ENCODE measurements at regions not wholly inside any gene's neighbourhood (a gene's known extent, or its start where the extent isn't known, plus 50 kb on each side); places are given as distances from the start of the nearest gene placed in this dataset.

DNA sequence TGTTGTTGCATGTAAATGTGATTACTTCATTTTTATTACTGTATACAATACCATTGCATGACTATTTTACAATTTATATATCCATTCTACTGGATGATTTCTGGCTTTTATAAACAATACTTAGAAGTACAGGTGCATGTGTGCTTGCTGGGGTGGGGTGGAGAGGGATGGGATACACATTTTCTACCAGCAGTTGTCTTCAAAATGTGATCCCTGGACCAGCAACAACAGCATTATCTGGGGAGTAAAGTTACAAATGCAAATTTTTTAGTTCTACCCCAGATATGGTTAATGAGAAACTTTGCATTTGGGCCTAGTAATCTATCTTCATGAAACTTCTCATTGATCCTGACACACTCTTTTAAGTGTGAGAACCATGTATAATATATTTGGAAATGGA is 905.4 kb upstream of the ATXN7L3B start:
- H3K79me2 ChIP-seq (replicated peaks; ENCODE audit: insufficient read depth): no peaks in the 10 kb centered on the region
- H3K36me3 ChIP-seq (ENCODE audit: insufficient read depth): no peaks in the 10 kb centered on the region
- H3K4me2 ChIP-seq: no peak overlapping the region
- no peak overlapping the region for H3K27ac Mint-ChIP-seq
- DNase-seq (ENCODE audit: low spot score) (no peak), ATAC-seq (no peak)
- H4K20me1 ChIP-seq (replicated peaks; ENCODE audit: insufficient read depth): no peaks in the 10 kb centered on the region
- H3F3A ChIP-seq (replicated peaks; ENCODE audit: low read depth): no peaks in the 10 kb centered on the region
- no peak overlapping the region for H2AFZ ChIP-seq
- no peaks in the 10 kb centered on the region for H3K9me3 Mint-ChIP-seq
- TF ChIP-seq NANOG (IDR thresholded peaks at IDR 0.05; ENCODE audit: borderline replicate concordance) (no peak), JUNB (IDR thresholded peaks at IDR 0.05; ENCODE audit: unreplicated experiment) (no peak), STAT1 (IDR thresholded peaks at IDR 0.05; ENCODE audit: unreplicated experiment) (no peak), CREB1 (CRISPR knock-in tag; IDR thresholded peaks at IDR 0.05; ENCODE audit: low read depth) (no peak), EZH2 (IDR thresholded peaks at IDR 0.05; ENCODE audit: low read depth, unreplicated experiment) (no peak), ZNF331 (CRISPR knock-in tag; IDR thresholded peaks at IDR 0.05; ENCODE audit: low read depth) (no peak), ZNF114 (CRISPR knock-in tag; IDR thresholded peaks at IDR 0.05) (no peak), EZH2phosphoT487 (IDR thresholded peaks at IDR 0.05; ENCODE audit: unreplicated experiment) (no peak), POLR2AphosphoS5 (IDR thresholded peaks at IDR 0.05; ENCODE audit: low read depth) (no peak)
- TF ChIP-seq, protein P1, sequence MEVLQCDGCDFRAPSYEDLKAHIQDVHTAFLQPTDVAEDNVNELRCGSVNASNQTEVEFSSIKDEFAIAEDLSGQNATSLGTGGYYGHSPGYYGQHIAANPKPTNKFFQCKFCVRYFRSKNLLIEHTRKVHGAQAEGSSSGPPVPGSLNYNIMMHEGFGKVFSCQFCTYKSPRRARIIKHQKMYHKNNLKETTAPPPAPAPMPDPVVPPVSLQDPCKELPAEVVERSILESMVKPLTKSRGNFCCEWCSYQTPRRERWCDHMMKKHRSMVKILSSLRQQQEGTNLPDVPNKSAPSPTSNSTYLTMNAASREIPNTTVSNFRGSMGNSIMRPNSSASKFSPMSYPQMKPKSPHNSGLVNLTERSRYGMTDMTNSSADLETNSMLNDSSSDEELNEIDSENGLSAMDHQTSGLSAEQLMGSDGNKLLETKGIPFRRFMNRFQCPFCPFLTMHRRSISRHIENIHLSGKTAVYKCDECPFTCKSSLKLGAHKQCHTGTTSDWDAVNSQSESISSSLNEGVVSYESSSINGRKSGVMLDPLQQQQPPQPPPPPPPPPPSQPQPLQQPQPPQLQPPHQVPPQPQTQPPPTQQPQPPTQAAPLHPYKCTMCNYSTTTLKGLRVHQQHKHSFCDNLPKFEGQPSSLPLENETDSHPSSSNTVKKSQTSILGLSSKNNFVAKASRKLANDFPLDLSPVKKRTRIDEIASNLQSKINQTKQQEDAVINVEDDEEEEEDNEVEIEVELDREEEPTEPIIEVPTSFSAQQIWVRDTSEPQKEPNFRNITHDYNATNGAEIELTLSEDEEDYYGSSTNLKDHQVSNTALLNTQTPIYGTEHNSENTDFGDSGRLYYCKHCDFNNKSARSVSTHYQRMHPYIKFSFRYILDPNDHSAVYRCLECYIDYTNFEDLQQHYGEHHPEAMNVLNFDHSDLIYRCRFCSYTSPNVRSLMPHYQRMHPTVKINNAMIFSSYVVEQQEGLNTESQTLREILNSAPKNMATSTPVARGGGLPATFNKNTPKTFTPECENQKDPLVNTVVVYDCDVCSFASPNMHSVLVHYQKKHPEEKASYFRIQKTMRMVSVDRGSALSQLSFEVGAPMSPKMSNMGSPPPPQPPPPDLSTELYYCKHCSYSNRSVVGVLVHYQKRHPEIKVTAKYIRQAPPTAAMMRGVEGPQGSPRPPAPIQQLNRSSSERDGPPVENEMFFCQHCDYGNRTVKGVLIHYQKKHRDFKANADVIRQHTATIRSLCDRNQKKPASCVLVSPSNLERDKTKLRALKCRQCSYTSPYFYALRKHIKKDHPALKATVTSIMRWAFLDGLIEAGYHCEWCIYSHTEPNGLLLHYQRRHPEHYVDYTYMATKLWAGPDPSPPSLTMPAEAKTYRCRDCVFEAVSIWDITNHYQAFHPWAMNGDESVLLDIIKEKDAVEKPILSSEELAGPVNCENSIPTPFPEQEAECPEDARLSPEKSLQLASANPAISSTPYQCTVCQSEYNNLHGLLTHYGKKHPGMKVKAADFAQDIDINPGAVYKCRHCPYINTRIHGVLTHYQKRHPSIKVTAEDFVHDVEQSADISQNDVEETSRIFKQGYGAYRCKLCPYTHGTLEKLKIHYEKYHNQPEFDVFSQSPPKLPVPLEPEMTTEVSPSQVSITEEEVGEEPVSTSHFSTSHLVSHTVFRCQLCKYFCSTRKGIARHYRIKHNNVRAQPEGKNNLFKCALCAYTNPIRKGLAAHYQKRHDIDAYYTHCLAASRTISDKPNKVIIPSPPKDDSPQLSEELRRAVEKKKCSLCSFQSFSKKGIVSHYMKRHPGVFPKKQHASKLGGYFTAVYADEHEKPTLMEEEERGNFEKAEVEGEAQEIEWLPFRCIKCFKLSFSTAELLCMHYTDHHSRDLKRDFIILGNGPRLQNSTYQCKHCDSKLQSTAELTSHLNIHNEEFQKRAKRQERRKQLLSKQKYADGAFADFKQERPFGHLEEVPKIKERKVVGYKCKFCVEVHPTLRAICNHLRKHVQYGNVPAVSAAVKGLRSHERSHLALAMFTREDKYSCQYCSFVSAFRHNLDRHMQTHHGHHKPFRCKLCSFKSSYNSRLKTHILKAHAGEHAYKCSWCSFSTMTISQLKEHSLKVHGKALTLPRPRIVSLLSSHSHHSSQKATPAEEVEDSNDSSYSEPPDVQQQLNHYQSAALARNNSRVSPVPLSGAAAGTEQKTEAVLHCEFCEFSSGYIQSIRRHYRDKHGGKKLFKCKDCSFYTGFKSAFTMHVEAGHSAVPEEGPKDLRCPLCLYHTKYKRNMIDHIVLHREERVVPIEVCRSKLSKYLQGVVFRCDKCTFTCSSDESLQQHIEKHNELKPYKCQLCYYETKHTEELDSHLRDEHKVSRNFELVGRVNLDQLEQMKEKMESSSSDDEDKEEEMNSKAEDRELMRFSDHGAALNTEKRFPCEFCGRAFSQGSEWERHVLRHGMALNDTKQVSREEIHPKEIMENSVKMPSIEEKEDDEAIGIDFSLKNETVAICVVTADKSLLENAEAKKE (CRISPR knock-in tag; IDR thresholded peaks at IDR 0.05): no peak
- TF ChIP-seq, protein P2, sequence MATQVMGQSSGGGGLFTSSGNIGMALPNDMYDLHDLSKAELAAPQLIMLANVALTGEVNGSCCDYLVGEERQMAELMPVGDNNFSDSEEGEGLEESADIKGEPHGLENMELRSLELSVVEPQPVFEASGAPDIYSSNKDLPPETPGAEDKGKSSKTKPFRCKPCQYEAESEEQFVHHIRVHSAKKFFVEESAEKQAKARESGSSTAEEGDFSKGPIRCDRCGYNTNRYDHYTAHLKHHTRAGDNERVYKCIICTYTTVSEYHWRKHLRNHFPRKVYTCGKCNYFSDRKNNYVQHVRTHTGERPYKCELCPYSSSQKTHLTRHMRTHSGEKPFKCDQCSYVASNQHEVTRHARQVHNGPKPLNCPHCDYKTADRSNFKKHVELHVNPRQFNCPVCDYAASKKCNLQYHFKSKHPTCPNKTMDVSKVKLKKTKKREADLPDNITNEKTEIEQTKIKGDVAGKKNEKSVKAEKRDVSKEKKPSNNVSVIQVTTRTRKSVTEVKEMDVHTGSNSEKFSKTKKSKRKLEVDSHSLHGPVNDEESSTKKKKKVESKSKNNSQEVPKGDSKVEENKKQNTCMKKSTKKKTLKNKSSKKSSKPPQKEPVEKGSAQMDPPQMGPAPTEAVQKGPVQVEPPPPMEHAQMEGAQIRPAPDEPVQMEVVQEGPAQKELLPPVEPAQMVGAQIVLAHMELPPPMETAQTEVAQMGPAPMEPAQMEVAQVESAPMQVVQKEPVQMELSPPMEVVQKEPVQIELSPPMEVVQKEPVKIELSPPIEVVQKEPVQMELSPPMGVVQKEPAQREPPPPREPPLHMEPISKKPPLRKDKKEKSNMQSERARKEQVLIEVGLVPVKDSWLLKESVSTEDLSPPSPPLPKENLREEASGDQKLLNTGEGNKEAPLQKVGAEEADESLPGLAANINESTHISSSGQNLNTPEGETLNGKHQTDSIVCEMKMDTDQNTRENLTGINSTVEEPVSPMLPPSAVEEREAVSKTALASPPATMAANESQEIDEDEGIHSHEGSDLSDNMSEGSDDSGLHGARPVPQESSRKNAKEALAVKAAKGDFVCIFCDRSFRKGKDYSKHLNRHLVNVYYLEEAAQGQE (IDR thresholded peaks at IDR 0.05; ENCODE audit: unreplicated experiment): no peak
- TF ChIP-seq, protein P3, sequence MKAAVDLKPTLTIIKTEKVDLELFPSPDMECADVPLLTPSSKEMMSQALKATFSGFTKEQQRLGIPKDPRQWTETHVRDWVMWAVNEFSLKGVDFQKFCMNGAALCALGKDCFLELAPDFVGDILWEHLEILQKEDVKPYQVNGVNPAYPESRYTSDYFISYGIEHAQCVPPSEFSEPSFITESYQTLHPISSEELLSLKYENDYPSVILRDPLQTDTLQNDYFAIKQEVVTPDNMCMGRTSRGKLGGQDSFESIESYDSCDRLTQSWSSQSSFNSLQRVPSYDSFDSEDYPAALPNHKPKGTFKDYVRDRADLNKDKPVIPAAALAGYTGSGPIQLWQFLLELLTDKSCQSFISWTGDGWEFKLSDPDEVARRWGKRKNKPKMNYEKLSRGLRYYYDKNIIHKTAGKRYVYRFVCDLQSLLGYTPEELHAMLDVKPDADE (IDR thresholded peaks at IDR 0.05): no peak
- TF ChIP-seq, protein P4, sequence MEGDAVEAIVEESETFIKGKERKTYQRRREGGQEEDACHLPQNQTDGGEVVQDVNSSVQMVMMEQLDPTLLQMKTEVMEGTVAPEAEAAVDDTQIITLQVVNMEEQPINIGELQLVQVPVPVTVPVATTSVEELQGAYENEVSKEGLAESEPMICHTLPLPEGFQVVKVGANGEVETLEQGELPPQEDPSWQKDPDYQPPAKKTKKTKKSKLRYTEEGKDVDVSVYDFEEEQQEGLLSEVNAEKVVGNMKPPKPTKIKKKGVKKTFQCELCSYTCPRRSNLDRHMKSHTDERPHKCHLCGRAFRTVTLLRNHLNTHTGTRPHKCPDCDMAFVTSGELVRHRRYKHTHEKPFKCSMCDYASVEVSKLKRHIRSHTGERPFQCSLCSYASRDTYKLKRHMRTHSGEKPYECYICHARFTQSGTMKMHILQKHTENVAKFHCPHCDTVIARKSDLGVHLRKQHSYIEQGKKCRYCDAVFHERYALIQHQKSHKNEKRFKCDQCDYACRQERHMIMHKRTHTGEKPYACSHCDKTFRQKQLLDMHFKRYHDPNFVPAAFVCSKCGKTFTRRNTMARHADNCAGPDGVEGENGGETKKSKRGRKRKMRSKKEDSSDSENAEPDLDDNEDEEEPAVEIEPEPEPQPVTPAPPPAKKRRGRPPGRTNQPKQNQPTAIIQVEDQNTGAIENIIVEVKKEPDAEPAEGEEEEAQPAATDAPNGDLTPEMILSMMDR (conservative IDR thresholded peaks at IDR 0.05; ENCODE audit: low read depth in 2 of 2): no peak
- H3K27ac ChIP-seq (ENCODE audit: low read depth): no peak overlapping the region
- no peak overlapping the region for H3K4me3 Mint-ChIP-seq
- no peak overlapping the region for H3K4me3 ChIP-seq
- H3K27me3 ChIP-seq (ENCODE audit: insufficient read depth): no peaks in the 10 kb centered on the region
- H3K36me3 Mint-ChIP-seq (ENCODE audit: low read depth): no peaks in the 10 kb centered on the region
- H3K9me2 ChIP-seq (ENCODE audit: insufficient read depth): no peaks in the 10 kb centered on the region
- peaks cover 16% of the 10 kb centered on the region for H3K4me1 ChIP-seq (ENCODE audit: insufficient read depth)
- peaks cover 31% of the 10 kb centered on the region for H3K4me1 Mint-ChIP-seq
- H3K27me3 Mint-ChIP-seq (ENCODE audit: insufficient read depth, low read depth, poor library complexity): peaks cover 2% of the 10 kb centered on the region

Data from GM23338 (cell line).